ENCODE measurements at regions not wholly inside any gene's neighbourhood (a gene's known extent, or its start where the extent isn't known, plus 50 kb on each side); places are given as distances from the start of the nearest gene placed in this dataset.

DNA sequence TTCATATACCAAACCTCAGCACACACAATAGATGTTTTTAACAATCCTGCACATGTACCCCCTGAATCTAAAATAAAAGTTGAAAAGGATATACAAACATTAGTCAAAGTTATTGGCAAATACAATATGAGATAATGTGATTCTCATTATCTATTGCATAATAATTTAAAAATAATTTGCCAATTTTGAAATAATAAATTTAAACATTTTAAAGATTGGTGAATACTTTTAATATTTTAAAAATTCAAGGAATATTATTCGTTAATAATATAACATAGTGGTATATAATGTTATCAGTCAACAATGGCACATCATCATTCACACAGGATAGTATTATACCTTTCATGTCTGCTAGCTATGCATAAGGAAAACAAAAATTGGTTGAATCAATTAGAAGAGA is 207.0 kb upstream of the SP8 start:
- Mint-ChIP-seq H3K4me3 (no peak overlapping the region), H3K27ac (no peak overlapping the region), H3K9me3 (peaks cover 20% of the 10 kb centered on the region), H3K27me3 (ENCODE audit: insufficient read depth, low read depth) (peaks cover 2% of the 10 kb centered on the region), H3K36me3 (peaks cover 2% of the 10 kb centered on the region), H3K4me1 (peaks cover 2% of the 10 kb centered on the region)
- no peak for TF ChIP-seq EZH2 (IDR thresholded peaks at IDR 0.05)
- no peak for TF ChIP-seq EZH2phosphoT487 (IDR thresholded peaks at IDR 0.05)
- TF ChIP-seq, protein P1, sequence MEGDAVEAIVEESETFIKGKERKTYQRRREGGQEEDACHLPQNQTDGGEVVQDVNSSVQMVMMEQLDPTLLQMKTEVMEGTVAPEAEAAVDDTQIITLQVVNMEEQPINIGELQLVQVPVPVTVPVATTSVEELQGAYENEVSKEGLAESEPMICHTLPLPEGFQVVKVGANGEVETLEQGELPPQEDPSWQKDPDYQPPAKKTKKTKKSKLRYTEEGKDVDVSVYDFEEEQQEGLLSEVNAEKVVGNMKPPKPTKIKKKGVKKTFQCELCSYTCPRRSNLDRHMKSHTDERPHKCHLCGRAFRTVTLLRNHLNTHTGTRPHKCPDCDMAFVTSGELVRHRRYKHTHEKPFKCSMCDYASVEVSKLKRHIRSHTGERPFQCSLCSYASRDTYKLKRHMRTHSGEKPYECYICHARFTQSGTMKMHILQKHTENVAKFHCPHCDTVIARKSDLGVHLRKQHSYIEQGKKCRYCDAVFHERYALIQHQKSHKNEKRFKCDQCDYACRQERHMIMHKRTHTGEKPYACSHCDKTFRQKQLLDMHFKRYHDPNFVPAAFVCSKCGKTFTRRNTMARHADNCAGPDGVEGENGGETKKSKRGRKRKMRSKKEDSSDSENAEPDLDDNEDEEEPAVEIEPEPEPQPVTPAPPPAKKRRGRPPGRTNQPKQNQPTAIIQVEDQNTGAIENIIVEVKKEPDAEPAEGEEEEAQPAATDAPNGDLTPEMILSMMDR (IDR thresholded peaks at IDR 0.05), result no peak
- no peaks in the 10 kb centered on the region for H4K20me1 ChIP-seq (ENCODE audit: low read depth)
- peaks cover 7% of the 10 kb centered on the region for H3K9me3 ChIP-seq (ENCODE audit: low read depth)
- H3K9ac ChIP-seq, result no peak overlapping the region
- no peak overlapping the region for H3K4me2 ChIP-seq
- no peak overlapping the region for H2AFZ ChIP-seq (replicated peaks)
- no peak for DNase-seq (ENCODE audit: low spot score)
- H3K4me1 ChIP-seq, result peaks cover 3% of the 10 kb centered on the region
- H3K79me2 ChIP-seq (ENCODE audit: low read depth), result no peaks in the 10 kb centered on the region
- peaks cover 8% of the 10 kb centered on the region for H3K36me3 ChIP-seq
- no peaks in the 10 kb centered on the region for H3F3A ChIP-seq (ENCODE audit: low read depth)
- H3K27ac ChIP-seq, result no peak overlapping the region
- H3K27me3 ChIP-seq, result no peaks in the 10 kb centered on the region
- H3K4me3 ChIP-seq, result no peak overlapping the region

DNA sequence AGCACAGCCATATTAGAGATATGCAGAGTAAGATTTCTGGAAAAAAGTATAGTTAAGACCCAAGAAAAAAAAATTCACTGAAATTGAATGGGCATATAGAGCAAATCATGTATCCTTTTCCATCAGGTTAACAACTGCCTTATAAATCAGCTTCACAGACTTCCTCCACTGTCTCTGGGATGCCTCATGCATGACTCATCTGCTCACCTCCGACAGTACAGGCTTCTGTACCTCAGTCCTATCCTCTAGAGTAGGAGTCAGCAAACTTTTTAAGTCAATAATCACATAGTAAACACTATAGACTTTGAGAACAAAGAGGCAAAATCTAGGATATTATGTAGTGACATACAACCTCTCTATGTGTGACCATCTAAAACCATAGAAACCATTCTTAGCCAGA is 211.6 kb upstream of the SP8 start:
- H3K36me3 Mint-ChIP-seq, result peaks cover 2% of the 10 kb centered on the region
- no peaks in the 10 kb centered on the region for H3K79me2 ChIP-seq (ENCODE audit: low read depth)

GRCh38 chr7:21011153-21011552 is 224.5 kb upstream of the SP8 start:
- no peaks in the 10 kb centered on the region for H4K20me1 ChIP-seq (ENCODE audit: low read depth)
- H3K79me2 ChIP-seq (ENCODE audit: low read depth), result no peaks in the 10 kb centered on the region
- H3K9me3 ChIP-seq (ENCODE audit: low read depth), result peaks cover 7% of the 10 kb centered on the region
- no peaks in the 10 kb centered on the region for H3K27me3 ChIP-seq
- peaks cover 6% of the 10 kb centered on the region for H3K27me3 Mint-ChIP-seq (ENCODE audit: insufficient read depth, low read depth)
- H3K4me1 ChIP-seq, result no peaks in the 10 kb centered on the region
- H2AFZ ChIP-seq (replicated peaks), result no peak overlapping the region
- no peak overlapping the region for H3K27ac Mint-ChIP-seq
- no peak overlapping the region for H3K4me2 ChIP-seq
- no peak overlapping the region for H3K4me3 ChIP-seq
- H3K36me3 Mint-ChIP-seq, result peaks cover 3% of the 10 kb centered on the region
- no peak for DNase-seq (ENCODE audit: low spot score)
- H3K9me3 Mint-ChIP-seq, result peaks cover 31% of the 10 kb centered on the region
- no peak overlapping the region for H3K4me3 Mint-ChIP-seq
- TF ChIP-seq, protein P1 (IDR thresholded peaks at IDR 0.05), result no peak
- no peak for TF ChIP-seq EZH2phosphoT487 (IDR thresholded peaks at IDR 0.05)
- no peak for TF ChIP-seq EZH2 (IDR thresholded peaks at IDR 0.05)
- no peaks in the 10 kb centered on the region for H3K36me3 ChIP-seq
- no peaks in the 10 kb centered on the region for H3K4me1 Mint-ChIP-seq
- no peak overlapping the region for H3K9ac ChIP-seq
- no peaks in the 10 kb centered on the region for H3F3A ChIP-seq (ENCODE audit: low read depth)
- no peak overlapping the region for H3K27ac ChIP-seq

More for the DNA sequence above, 211.6 kb upstream of the SP8 start:
- Mint-ChIP-seq H3K9me3 (peaks cover 18% of the 10 kb centered on the region), H3K27ac (no peak overlapping the region), H3K4me1 (peaks cover 2% of the 10 kb centered on the region), H3K27me3 (ENCODE audit: insufficient read depth, low read depth) (peaks cover 5% of the 10 kb centered on the region), H3K4me3 (no peak overlapping the region)
- Histone ChIP-seq H3K4me3 (no peak overlapping the region), H3K27ac (no peak overlapping the region), H3K36me3 (peaks cover 7% of the 10 kb centered on the region), H3K27me3 (no peaks in the 10 kb centered on the region), H3K4me1 (no peaks in the 10 kb centered on the region), H3K4me2 (no peak overlapping the region), H3K9me3 (ENCODE audit: low read depth) (peaks cover 3% of the 10 kb centered on the region), H3K9ac (no peak overlapping the region), H2AFZ (replicated peaks) (no peak overlapping the region), H4K20me1 (ENCODE audit: low read depth) (no peaks in the 10 kb centered on the region), H3F3A (ENCODE audit: low read depth) (no peaks in the 10 kb centered on the region)
- no peak for DNase-seq (ENCODE audit: low spot score)
- TF ChIP-seq EZH2phosphoT487 (IDR thresholded peaks at IDR 0.05), result no peak
- TF ChIP-seq, protein P1 (IDR thresholded peaks at IDR 0.05), result no peak
- TF ChIP-seq EZH2 (IDR thresholded peaks at IDR 0.05), result no peak

All from neural progenitor cell (in vitro differentiated cells).